ENCODE measurements at regions not wholly inside any gene's neighbourhood (a gene's known extent, or its start where the extent isn't known, plus 50 kb on each side); places are given as distances from the start of the nearest gene placed in this dataset.

DNA sequence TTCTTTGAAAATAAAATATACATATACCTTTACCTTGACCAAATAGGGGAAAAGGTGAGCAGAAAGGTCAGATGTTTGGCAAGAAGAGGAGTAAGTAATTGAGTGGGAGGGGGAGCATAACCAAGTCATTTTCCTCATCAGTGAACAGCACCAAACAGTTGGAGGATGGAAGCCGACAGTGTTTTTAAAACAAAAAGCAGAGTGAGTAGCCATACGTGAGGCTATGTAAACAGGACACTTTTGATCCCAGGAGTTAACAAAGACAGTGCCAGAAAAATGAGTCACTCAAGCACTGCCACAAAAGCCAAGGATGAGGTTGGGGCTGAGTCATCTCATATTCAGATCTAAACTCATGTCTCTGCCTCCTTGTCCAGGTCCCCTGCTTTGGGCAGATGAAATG is 734.7 kb downstream of the KCNA4 start:
- DNase-seq (ENCODE audit: low read depth, low spot score), result no peak
- H3K9me3 ChIP-seq (ENCODE audit: low read depth, low read length), result no peaks in the 10 kb centered on the region
- no peak overlapping the region for H3K4me3 ChIP-seq
- no peak overlapping the region for H3K9ac ChIP-seq (ENCODE audit: insufficient read length)
- H3K36me3 ChIP-seq (ENCODE audit: insufficient read depth, low read length), result no peaks in the 10 kb centered on the region
- no peak overlapping the region for H3K27ac ChIP-seq
- TF ChIP-seq EZH2 (IDR thresholded peaks at IDR 0.05) (no peak), POLR2AphosphoS5 (IDR thresholded peaks at IDR 0.05; ENCODE audit: borderline replicate concordance, low read depth, low read length) (no peak), FOXP2 (optimal IDR thresholded peaks at IDR 0.05; ENCODE audit: control extremely low read depth, extremely low read length, insufficient read depth) (no peak)

DNA sequence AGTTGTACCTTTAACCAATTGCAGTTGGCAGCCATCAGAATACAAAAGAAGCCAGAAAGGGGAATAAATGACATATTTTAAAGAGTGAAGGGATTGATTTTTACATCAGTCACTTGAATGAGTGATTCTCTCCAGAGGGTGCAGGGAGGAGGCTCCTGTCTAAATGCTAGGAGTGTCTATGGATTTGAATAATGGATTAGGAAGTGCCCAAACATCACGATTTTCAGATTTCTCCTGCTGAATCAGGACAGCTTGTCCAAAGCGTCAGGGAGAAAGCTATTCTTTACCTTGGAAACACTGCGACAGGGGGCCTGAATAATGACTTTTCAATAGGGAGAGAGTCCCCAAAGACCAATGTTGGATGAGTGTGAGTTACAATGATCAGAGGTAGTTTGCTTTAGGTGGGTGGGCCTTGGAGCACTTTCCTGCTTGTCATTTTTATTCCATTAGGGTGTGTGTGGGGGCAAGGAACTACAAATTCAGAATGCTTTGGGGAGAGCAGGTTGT is 735.5 kb downstream of the KCNA4 start:
- TF ChIP-seq EZH2 (IDR thresholded peaks at IDR 0.05) (no peak), FOXP2 (optimal IDR thresholded peaks at IDR 0.05; ENCODE audit: control extremely low read depth, extremely low read length, insufficient read depth) (no peak), POLR2AphosphoS5 (IDR thresholded peaks at IDR 0.05; ENCODE audit: borderline replicate concordance, low read depth, low read length) (no peak)
- H3K9me3 ChIP-seq (ENCODE audit: low read depth, low read length), result no peaks in the 10 kb centered on the region
- no peak overlapping the region for H3K9ac ChIP-seq (ENCODE audit: insufficient read length)
- H3K36me3 ChIP-seq (ENCODE audit: insufficient read depth, low read length), result no peaks in the 10 kb centered on the region
- no peak overlapping the region for H3K27ac ChIP-seq
- no peak for DNase-seq (ENCODE audit: low read depth, low spot score)
- no peak overlapping the region for H3K4me3 ChIP-seq

DNA sequence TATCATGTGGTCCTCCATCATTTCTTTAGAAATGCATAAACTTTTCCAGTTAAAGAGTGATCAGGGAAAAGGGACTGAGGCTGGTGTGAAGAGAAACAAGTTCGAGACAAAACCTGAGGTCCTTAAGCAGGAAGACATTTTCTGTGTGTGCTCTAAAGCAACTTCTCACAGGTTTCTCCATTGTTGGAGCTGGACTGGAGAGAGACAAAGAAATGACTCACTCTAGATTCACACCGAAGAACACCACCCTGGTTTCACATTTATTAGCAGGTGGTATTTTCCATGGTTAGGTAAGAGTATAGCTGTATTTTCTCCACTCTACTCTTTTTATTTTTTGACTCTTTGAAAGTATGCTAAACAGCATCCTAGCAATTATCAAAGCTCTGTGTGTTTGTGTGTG is 736.4 kb downstream of the KCNA4 start:
- Histone ChIP-seq H3K4me3 (no peak overlapping the region), H3K27ac (no peak overlapping the region), H3K9me3 (ENCODE audit: low read depth, low read length) (no peaks in the 10 kb centered on the region), H3K9ac (ENCODE audit: insufficient read length) (no peak overlapping the region), H3K36me3 (ENCODE audit: insufficient read depth, low read length) (no peaks in the 10 kb centered on the region)
- no peak for DNase-seq (ENCODE audit: low read depth, low spot score)
- TF ChIP-seq EZH2 (IDR thresholded peaks at IDR 0.05) (no peak), FOXP2 (optimal IDR thresholded peaks at IDR 0.05; ENCODE audit: control extremely low read depth, extremely low read length, insufficient read depth) (no peak), POLR2AphosphoS5 (IDR thresholded peaks at IDR 0.05; ENCODE audit: borderline replicate concordance, low read depth, low read length) (no peak)

DNA sequence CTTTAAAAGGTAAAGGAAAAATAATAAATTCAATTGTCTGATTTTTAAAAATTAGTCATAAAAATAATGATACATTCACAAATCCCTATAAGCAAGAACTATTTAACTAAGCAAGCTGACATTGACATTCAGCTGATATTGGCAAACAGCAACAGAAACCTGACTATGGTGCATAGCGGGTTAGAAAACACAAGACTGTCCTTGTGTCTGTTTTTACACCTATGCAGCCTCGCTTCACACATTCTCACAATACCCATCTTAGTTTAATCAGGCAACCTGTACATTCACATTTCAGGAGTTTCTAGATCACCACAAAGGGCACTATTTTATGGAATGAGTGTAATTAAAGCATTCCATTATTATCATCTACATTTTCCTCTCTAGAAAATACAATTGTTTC is 737.1 kb downstream of the KCNA4 start:
- Histone ChIP-seq H3K9me3 (ENCODE audit: low read depth, low read length) (no peaks in the 10 kb centered on the region), H3K36me3 (ENCODE audit: insufficient read depth, low read length) (no peaks in the 10 kb centered on the region), H3K9ac (ENCODE audit: insufficient read length) (no peak overlapping the region), H3K27ac (no peak overlapping the region), H3K4me3 (no peak overlapping the region)
- no peak for DNase-seq (ENCODE audit: low read depth, low spot score)
- TF ChIP-seq FOXP2 (optimal IDR thresholded peaks at IDR 0.05; ENCODE audit: control extremely low read depth, extremely low read length, insufficient read depth), result no peak
- TF ChIP-seq EZH2 (IDR thresholded peaks at IDR 0.05), result no peak
- no peak for TF ChIP-seq POLR2AphosphoS5 (IDR thresholded peaks at IDR 0.05; ENCODE audit: borderline replicate concordance, low read depth, low read length)

DNA sequence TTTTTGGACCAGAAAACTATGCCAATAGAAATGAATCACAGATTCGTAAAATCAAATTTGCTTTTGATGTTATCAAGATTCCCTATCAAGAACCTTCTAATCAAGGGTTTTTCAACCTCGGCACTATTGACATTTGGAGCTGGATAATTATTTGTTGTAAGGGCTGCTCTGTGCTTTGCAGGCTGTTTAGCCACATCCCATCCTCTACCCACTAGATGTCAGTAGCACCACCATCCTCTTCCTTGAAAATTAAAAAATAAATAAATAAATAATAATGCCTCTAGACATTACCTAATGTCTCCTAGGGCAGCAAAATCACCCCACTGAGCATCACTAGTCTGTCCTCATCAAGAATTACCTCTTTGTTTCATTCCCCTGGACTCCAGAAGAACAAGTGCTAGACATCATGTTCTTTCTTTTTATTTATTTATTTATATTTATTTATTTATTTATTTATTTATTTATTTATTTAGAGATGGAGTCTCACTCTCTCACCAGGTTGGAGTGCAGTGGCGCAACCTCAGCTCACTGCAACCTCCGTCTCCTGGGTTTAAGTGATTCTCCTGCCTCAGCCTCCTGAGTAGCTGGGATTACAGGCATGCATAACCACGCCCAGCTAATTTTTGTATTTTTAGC is 744.7 kb downstream of the KCNA4 start:
- no peak for DNase-seq (ENCODE audit: low read depth, low spot score)
- H3K27ac ChIP-seq, result no peak overlapping the region
- no peaks in the 10 kb centered on the region for H3K36me3 ChIP-seq (ENCODE audit: insufficient read depth, low read length)
- no peaks in the 10 kb centered on the region for H3K9me3 ChIP-seq (ENCODE audit: low read depth, low read length)
- no peak overlapping the region for H3K9ac ChIP-seq (ENCODE audit: insufficient read length)
- no peak overlapping the region for H3K4me3 ChIP-seq
- TF ChIP-seq POLR2AphosphoS5 (IDR thresholded peaks at IDR 0.05; ENCODE audit: borderline replicate concordance, low read depth, low read length), result no peak

DNA sequence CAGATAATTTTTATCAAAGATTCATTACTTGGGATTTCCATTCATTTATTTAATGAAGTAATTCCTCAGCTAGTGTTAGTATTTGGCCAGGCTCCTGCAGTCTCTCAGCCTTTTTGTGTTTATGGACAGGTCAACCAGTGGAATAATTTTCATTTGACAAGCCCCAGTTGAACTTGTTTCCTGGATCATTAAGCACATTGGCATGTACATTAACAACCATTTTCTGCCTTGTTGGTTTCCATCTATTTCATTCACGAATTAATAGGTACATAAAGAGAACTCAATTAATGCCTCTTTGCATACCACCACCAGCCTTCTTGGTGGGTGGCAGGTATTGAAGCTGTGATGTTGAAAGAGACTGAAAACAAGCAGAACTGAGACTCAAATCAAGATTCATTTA is 745.2 kb downstream of the KCNA4 start:
- Histone ChIP-seq H3K27ac (no peak overlapping the region), H3K4me3 (no peak overlapping the region), H3K9me3 (ENCODE audit: low read depth, low read length) (no peaks in the 10 kb centered on the region), H3K36me3 (ENCODE audit: insufficient read depth, low read length) (no peaks in the 10 kb centered on the region), H3K9ac (ENCODE audit: insufficient read length) (no peak overlapping the region)
- DNase-seq (ENCODE audit: low read depth, low spot score), result no peak
- TF ChIP-seq FOXP2 (optimal IDR thresholded peaks at IDR 0.05; ENCODE audit: control extremely low read depth, extremely low read length, insufficient read depth) (no peak), POLR2AphosphoS5 (IDR thresholded peaks at IDR 0.05; ENCODE audit: borderline replicate concordance, low read depth, low read length) (no peak), EZH2 (IDR thresholded peaks at IDR 0.05) (no peak)

DNA sequence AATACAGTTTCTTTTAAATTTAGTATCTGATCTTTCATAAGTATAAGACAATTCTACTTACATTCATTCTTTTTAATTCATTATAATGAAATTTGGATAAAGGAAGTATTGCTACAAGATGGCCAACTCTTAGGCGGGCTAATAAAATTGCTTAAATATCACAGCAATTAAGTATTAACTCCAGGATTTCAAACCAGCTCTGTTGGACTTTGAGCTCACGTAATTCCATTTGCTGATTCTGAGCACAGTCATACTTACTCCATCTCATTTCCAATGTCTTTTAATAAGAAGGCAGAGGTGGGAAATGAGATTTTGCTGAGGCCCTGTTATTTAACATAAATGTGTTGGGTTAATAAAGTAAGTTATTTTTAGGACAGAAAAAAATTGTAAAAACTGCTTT is 748.1 kb downstream of the KCNA4 start:
- H3K9me3 ChIP-seq (ENCODE audit: low read depth, low read length), result no peaks in the 10 kb centered on the region
- no peak overlapping the region for H3K4me3 ChIP-seq
- no peaks in the 10 kb centered on the region for H3K36me3 ChIP-seq (ENCODE audit: insufficient read depth, low read length)
- no peak overlapping the region for H3K9ac ChIP-seq (ENCODE audit: insufficient read length)
- no peak for TF ChIP-seq POLR2AphosphoS5 (IDR thresholded peaks at IDR 0.05; ENCODE audit: borderline replicate concordance, low read depth, low read length)
- DNase-seq (ENCODE audit: low read depth, low spot score), result no peak
- H3K27ac ChIP-seq, result no peak overlapping the region

DNA sequence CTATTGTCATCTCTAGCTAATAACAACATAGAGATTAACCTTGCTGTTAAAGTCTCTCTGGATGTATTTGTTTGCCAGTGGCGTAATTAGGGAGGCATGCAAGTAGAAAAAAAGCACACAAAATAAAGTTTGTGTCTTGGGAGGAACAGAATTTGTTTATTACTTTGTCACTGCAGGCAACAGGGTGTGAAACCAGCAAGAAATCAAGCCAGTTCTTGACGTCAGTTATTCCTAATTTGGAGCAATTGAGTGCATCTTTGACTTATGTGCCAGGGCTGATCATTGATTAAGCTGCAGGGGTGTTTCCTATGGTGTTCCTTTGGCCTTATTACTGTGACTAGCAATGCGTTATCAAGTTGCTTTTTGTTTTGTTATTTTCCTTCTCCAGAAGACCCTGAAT is 751.0 kb downstream of the KCNA4 start:
- Histone ChIP-seq H3K9ac (ENCODE audit: insufficient read length) (no peak overlapping the region), H3K9me3 (ENCODE audit: low read depth, low read length) (no peaks in the 10 kb centered on the region), H3K27ac (no peak overlapping the region), H3K36me3 (ENCODE audit: insufficient read depth, low read length) (no peaks in the 10 kb centered on the region), H3K4me3 (no peak overlapping the region)
- TF ChIP-seq EZH2 (IDR thresholded peaks at IDR 0.05) (no peak), FOXP2 (optimal IDR thresholded peaks at IDR 0.05; ENCODE audit: control extremely low read depth, extremely low read length, insufficient read depth) (no peak), POLR2AphosphoS5 (IDR thresholded peaks at IDR 0.05; ENCODE audit: borderline replicate concordance, low read depth, low read length) (no peak)
- DNase-seq (ENCODE audit: low read depth, low spot score), result no peak

DNA sequence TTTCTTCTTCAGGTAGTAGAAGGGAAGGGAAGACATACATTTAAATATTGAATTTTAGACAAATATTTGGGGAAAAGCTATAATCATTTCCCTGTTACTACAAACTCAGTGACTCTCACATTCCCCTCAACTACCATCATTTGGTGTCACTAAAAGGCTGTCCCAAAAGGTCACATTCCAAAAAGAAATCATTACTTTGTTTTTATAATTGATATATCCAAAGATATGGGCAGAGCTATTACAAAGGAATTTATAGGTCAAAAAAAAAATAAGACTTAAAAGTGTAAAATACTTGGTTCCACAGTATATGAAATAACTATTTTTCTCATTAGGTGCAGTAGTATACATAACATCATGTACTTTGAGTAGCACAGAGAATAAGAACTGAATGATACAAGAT is 751.4 kb downstream of the KCNA4 start:
- no peak overlapping the region for H3K27ac ChIP-seq
- no peak overlapping the region for H3K9ac ChIP-seq (ENCODE audit: insufficient read length)
- no peaks in the 10 kb centered on the region for H3K9me3 ChIP-seq (ENCODE audit: low read depth, low read length)
- H3K36me3 ChIP-seq (ENCODE audit: insufficient read depth, low read length), result no peaks in the 10 kb centered on the region
- TF ChIP-seq FOXP2 (optimal IDR thresholded peaks at IDR 0.05; ENCODE audit: control extremely low read depth, extremely low read length, insufficient read depth) (no peak), EZH2 (IDR thresholded peaks at IDR 0.05) (no peak), POLR2AphosphoS5 (IDR thresholded peaks at IDR 0.05; ENCODE audit: borderline replicate concordance, low read depth, low read length) (no peak)
- no peak for DNase-seq (ENCODE audit: low read depth, low spot score)
- H3K4me3 ChIP-seq, result no peak overlapping the region
